ENCODE measurements at regions not wholly inside any gene's neighbourhood (a gene's known extent, or its start where the extent isn't known, plus 50 kb on each side); places are given as distances from the start of the nearest gene placed in this dataset.
"Not testable (repeated sequence)": the region's sequence is repeated elsewhere in the genome, so short reads cannot be mapped to it uniquely, and the experiment has no call there.

GRCh38 chr2:16058747-16059358 is 118.5 kb downstream of the MYCN start:
- no peak overlapping the region for H3K4me3 ChIP-seq (ENCODE audit: low read depth, low read length)
- no peak for TF ChIP-seq CTCF (IDR thresholded peaks at IDR 0.05; ENCODE audit: low read depth, low read length)

GRCh38 chr2:16058256-16058655 is 117.9 kb downstream of the MYCN start:
- no peak overlapping the region for H3K4me3 ChIP-seq (ENCODE audit: low read depth, low read length)
- TF ChIP-seq CTCF (IDR thresholded peaks at IDR 0.05; ENCODE audit: low read depth, low read length), result no peak

- no peak for TF ChIP-seq CTCF (IDR thresholded peaks at IDR 0.05; ENCODE audit: low read depth, low read length)
- H3K4me3 ChIP-seq (ENCODE audit: low read depth, low read length), result no peak overlapping the region
Measured at GRCh38 chr2:16057661-16058060, 117.3 kb downstream of the MYCN start.

GRCh38 chr2:16055848-16056580 is 115.7 kb downstream of the MYCN start:
- no peak overlapping the region for H3K4me3 ChIP-seq (ENCODE audit: low read depth, low read length)
- TF ChIP-seq CTCF (IDR thresholded peaks at IDR 0.05; ENCODE audit: low read depth, low read length), result no peak

GRCh38 chr2:16053437-16054257 is 113.3 kb downstream of the MYCN start:
- no peak overlapping the region for H3K4me3 ChIP-seq (ENCODE audit: low read depth, low read length)
- no peak for TF ChIP-seq CTCF (IDR thresholded peaks at IDR 0.05; ENCODE audit: low read depth, low read length)

- not testable (repeated sequence) for H3K4me3 ChIP-seq (ENCODE audit: low read depth, low read length)
Measured at GRCh38 chr2:16052571-16053052, 112.3 kb downstream of the MYCN start.

- H3K4me3 ChIP-seq (ENCODE audit: low read depth, low read length), result no peak overlapping the region
- TF ChIP-seq CTCF (IDR thresholded peaks at IDR 0.05; ENCODE audit: low read depth, low read length), result no peak
Measured at GRCh38 chr2:16051841-16052564, 111.7 kb downstream of the MYCN start.
